HepG2 (cell line): ENCODE measurements at regions not wholly inside any gene's neighbourhood (a gene's known extent, or its start where the extent isn't known, plus 50 kb on each side); places are given as distances from the start of the nearest gene placed in this dataset.
"Not testable (repeated sequence)": the region's sequence is repeated elsewhere in the genome, so short reads cannot be mapped to it uniquely, and the experiment has no call there.

ENCODE experiments used
- ATAC-seq: fragments of 200-7000 bp; cut with Tn5 transposase; 3 replicates; pipeline ENCODE4 v1.9.1; 2020; ENCODE audit warnings: mild to moderate bottlenecking, moderate library complexity
- BruUV-seq: library from RNA; stranded (reverse); fragments of 400-500 nt; replicated peaks from 2 replicates; lab custom pipeline; 2021; lab: Mats Ljungman, UMichigan
- CTCF ChIA-PET: fragments of 300-600 bp; formaldehyde crosslinking; extraction: SDS; loops from one replicate; lab custom pipeline; 2021; ENCODE audit warnings: low total read pairs, inconsistent platforms, low intra/inter-chr PET ratio; lab: Yijun Ruan, JAX
- POLR2A ChIA-PET: fragments of 350-600 bp; sonication (Branson Sonifier 250); formaldehyde crosslinking; loops from one replicate; lab custom pipeline; 2020; ENCODE audit warnings: antibody characterized with exemption, inconsistent platforms; lab: Yijun Ruan, JAX
- DNase-seq: peaks from one replicate; pipeline ENCODE4 v3.0.0-alpha.2; 2015; ENCODE audit warnings: low spot score
- FAIRE-seq: peaks from 3 replicates; lab custom pipeline; 2011; peaks lifted over from hg19 to GRCh38; lab: Jason Lieb, UNC
- H2AFZ ChIP-seq: one replicate; pipeline ENCODE4 v1.6.1; 2011; ENCODE audit warnings: low read length, inconsistent platforms
- H3K27ac ChIP-seq: fragments of 300-600 bp; 3 replicates; pipeline ENCODE4 v1.8.0; 2011; ENCODE audit warnings: mixed run types, mild to moderate bottlenecking, mixed read lengths, low read length, inconsistent platforms; ENCODE audit not compliant: insufficient read depth; ENCODE audit errors: extremely low read length
- H3K27me3 ChIP-seq, 2 experiments: fragments of 200-600 bp in 1 of 2; 2 replicates in 1 of 2; 3 replicates in 1 of 2; pipeline versions ENCODE4 v1.6.0 to v1.8.0; 2011; ENCODE audit warnings: low read length in 2 of 2, mild to moderate bottlenecking in 2 of 2, moderate library complexity in 2 of 2, inconsistent platforms in 1 of 2; ENCODE audit not compliant: insufficient read depth in 2 of 2, control insufficient read depth in 1 of 2
- H3K36me3 ChIP-seq, 2 experiments: fragments of 200-600 bp in 1 of 2; replicated peaks in 1 of 2; 2 replicates in 1 of 2; 3 replicates in 1 of 2; pipeline versions ENCODE4 v1.5.1 to v1.8.0; 2011; ENCODE audit warnings: low read length in 2 of 2, inconsistent platforms in 1 of 2; ENCODE audit not compliant: insufficient read depth in 2 of 2, control insufficient read depth in 1 of 2
- H3K4me1 ChIP-seq: 2 replicates; pipeline ENCODE4 v1.5.1; 2012; ENCODE audit warnings: low read length, inconsistent platforms; ENCODE audit not compliant: insufficient read depth
- H3K4me2 ChIP-seq: 2 replicates; pipeline ENCODE4 v1.6.0; 2011; ENCODE audit warnings: low read depth, low read length, inconsistent platforms
- H3K4me3 ChIP-seq, 3 experiments: fragments of 200-600 bp in 1 of 3; sonication (generic), shearing (Covaris generic) in 1 of 3; replicated peaks in 1 of 3; 2 replicates each; pipeline ENCODE4 v1.5.1; 2011 to 2016; ENCODE audit warnings: low read length in 3 of 3, inconsistent platforms in 2 of 3, low read depth in 2 of 3, mild to moderate bottlenecking in 2 of 3, control low read depth in 1 of 3, mixed read lengths in 1 of 3; ENCODE audit not compliant: insufficient read depth in 1 of 3
- H3K79me2 ChIP-seq: one replicate; pipeline ENCODE4 v1.6.1; 2011; ENCODE audit warnings: low read length, inconsistent platforms; ENCODE audit not compliant: insufficient read depth
- H3K9ac ChIP-seq: 2 replicates; pipeline ENCODE4 v1.6.0; 2011; ENCODE audit warnings: mild to moderate bottlenecking, low read depth, low read length, inconsistent platforms; ENCODE audit not compliant: insufficient read depth
- H3K9me3 ChIP-seq: 2 replicates; pipeline ENCODE4 v1.5.1; 2012; ENCODE audit warnings: mild to moderate bottlenecking, low read length
- H4K20me1 ChIP-seq: 2 replicates; pipeline ENCODE4 v1.6.0; 2011; ENCODE audit warnings: inconsistent platforms, mild to moderate bottlenecking, low read length, moderate library complexity; ENCODE audit not compliant: insufficient read depth
- RNF219 ChIP-seq: sonication (generic); formaldehyde crosslinking; IDR thresholded peaks from 2 replicates; pipeline ENCODE4 v1.5.0; 2020; ENCODE audit warnings: mild to moderate bottlenecking, missing genetic modification reagents
- ZNF687 ChIP-seq: sonication (generic); formaldehyde crosslinking; IDR thresholded peaks from 2 replicates; pipeline ENCODE4 v1.5.1; 2020; ENCODE audit warnings: mild to moderate bottlenecking, missing genetic modification reagents, moderate library complexity
- ZSCAN21 ChIP-seq: sonication (generic); formaldehyde crosslinking; IDR thresholded peaks from 2 replicates; pipeline ENCODE4 v1.8.0; 2022; ENCODE audit warnings: mild to moderate bottlenecking, missing genetic modification reagents, moderate library complexity, borderline replicate concordance
- WGBS: methylation state at CpG from one replicate; pipeline ENCODE4 v1.1.6; 2017; ENCODE audit warnings: low lambda C conversion rate; 5-methylcytosine and 5-hydroxymethylcytosine counted together
- in situ Hi-C: cut with HindIII; loops from 2 replicates; pipeline ENCODE4 v1.10.0; 2017; ENCODE audit warnings: low pct_unique_long_range_greater_than_20kb; ENCODE audit not compliant: extremely low pct_ligation_motif_present
- intact Hi-C: fragments of 100-400 bp; cut with micrococcal nuclease; formaldehyde crosslinking; loops from one replicate; pipeline ENCODE4 v1.10.0; 2022; ENCODE audit not compliant: unreplicated experiment

GRCh38 chrX:9298221-9298620, 166.6 kb upstream of the TBL1X start (continued):
- TF ChIP-seq RNF219: no peak
- TF ChIP-seq ZNF687: no peak
- no peak for TF ChIP-seq ZSCAN21 (CRISPR knock-in tag)

- ATAC-seq, in situ Hi-C loops, H3K27me3 ChIP-seq, FAIRE-seq, H3K9ac ChIP-seq, H3K36me3 ChIP-seq, H3K9me3 ChIP-seq, H3K4me3 ChIP-seq, POLR2A ChIA-PET, BruUV-seq, H3K4me1 ChIP-seq, intact Hi-C loops, DNase-seq, H2AFZ ChIP-seq, H4K20me1 ChIP-seq, H3K79me2 ChIP-seq, CTCF ChIA-PET, H3K4me2 ChIP-seq, H3K27ac ChIP-seq: not testable (repeated sequence)
- WGBS: 33% methylated on average over 3 of the region's 3 CpGs
Observed at GRCh38 chrX:9299681-9300080, 165.2 kb upstream of the TBL1X start.
